ENCODE measurements at regions not wholly inside any gene's neighbourhood (a gene's known extent, or its start where the extent isn't known, plus 50 kb on each side); places are given as distances from the start of the nearest gene placed in this dataset.

GRCh38 chr6:67201563-67201962 lies 1433.5 kb upstream of the ADGRB3 start:
- TF ChIP-seq, protein P1, sequence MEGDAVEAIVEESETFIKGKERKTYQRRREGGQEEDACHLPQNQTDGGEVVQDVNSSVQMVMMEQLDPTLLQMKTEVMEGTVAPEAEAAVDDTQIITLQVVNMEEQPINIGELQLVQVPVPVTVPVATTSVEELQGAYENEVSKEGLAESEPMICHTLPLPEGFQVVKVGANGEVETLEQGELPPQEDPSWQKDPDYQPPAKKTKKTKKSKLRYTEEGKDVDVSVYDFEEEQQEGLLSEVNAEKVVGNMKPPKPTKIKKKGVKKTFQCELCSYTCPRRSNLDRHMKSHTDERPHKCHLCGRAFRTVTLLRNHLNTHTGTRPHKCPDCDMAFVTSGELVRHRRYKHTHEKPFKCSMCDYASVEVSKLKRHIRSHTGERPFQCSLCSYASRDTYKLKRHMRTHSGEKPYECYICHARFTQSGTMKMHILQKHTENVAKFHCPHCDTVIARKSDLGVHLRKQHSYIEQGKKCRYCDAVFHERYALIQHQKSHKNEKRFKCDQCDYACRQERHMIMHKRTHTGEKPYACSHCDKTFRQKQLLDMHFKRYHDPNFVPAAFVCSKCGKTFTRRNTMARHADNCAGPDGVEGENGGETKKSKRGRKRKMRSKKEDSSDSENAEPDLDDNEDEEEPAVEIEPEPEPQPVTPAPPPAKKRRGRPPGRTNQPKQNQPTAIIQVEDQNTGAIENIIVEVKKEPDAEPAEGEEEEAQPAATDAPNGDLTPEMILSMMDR (IDR thresholded peaks at IDR 0.05), result no peak
- TF ChIP-seq ZFX (IDR thresholded peaks at IDR 0.05; ENCODE audit: borderline replicate concordance), result no peak
